OCI-LY7 (cell line): ENCODE measurements at regions not wholly inside any gene's neighbourhood (a gene's known extent, or its start where the extent isn't known, plus 50 kb on each side); places are given as distances from the start of the nearest gene placed in this dataset.

Experiments
- BruUV-seq: library from RNA; stranded (reverse); fragments of 400-500 nt; replicated peaks from 2 replicates; lab custom pipeline; 2021; lab: Mats Ljungman, UMichigan
- CTCF ChIA-PET: fragments of 300-600 bp; sonication (Branson Sonifier 250); formaldehyde crosslinking; loops from one replicate; lab custom pipeline; 2022; ENCODE audit warnings: antibody characterized with exemption; ENCODE audit not compliant: unreplicated experiment; lab: Charles Lee
- POLR2A ChIA-PET: fragments of 300-600 bp; sonication (Branson Sonifier 250); formaldehyde crosslinking; loops from one replicate; lab custom pipeline; 2022; ENCODE audit warnings: antibody characterized with exemption; lab: Charles Lee
- DNase-seq: peaks from one replicate; pipeline ENCODE4 v3.0.0-alpha.2; 2015; ENCODE audit warnings: low spot score
- H2AFZ ChIP-seq: fragments of 200-600 bp; sonication (generic), shearing (Covaris generic); 2 replicates; pipeline ENCODE4 v1.6.1; 2014; ENCODE audit warnings: mild to moderate bottlenecking, antibody characterized with exemption, low read length, moderate library complexity
- H3K27ac ChIP-seq: fragments of 200-600 bp; sonication (generic); 2 replicates; pipeline ENCODE4 v1.5.1; 2014; ENCODE audit warnings: mixed run types, low read depth, mild to moderate bottlenecking, moderate library complexity, low read length, inconsistent platforms; ENCODE audit not compliant: poor library complexity, severe bottlenecking
- H3K36me3 ChIP-seq: fragments of 200-600 bp; sonication (generic); 2 replicates; pipeline ENCODE4 v1.6.1; 2014; ENCODE audit warnings: mild to moderate bottlenecking, antibody characterized with exemption, low read length, moderate library complexity, mixed read lengths; ENCODE audit not compliant: insufficient read depth
- H3K4me1 ChIP-seq: fragments of 200-600 bp; sonication (generic); 2 replicates; pipeline ENCODE4 v1.5.1; 2014; ENCODE audit warnings: mild to moderate bottlenecking, low read length; ENCODE audit not compliant: insufficient read depth, poor library complexity, severe bottlenecking
- H3K4me2 ChIP-seq: fragments of 200-600 bp; sonication (generic); 2 replicates; pipeline ENCODE4 v1.6.1; 2014; ENCODE audit warnings: mild to moderate bottlenecking, low read length
- H3K4me3 ChIP-seq: fragments of 200-600 bp; sonication (generic); 2 replicates; pipeline ENCODE4 v1.5.1; 2014; ENCODE audit warnings: mild to moderate bottlenecking, low read depth, low read length; ENCODE audit not compliant: poor library complexity, severe bottlenecking
- H3K79me2 ChIP-seq: fragments of 200-600 bp; sonication (generic); 2 replicates; pipeline ENCODE4 v1.6.1; 2016; ENCODE audit warnings: low read depth, mild to moderate bottlenecking, low read length, moderate library complexity, mixed read lengths; ENCODE audit not compliant: insufficient read depth
- H3K9me2 ChIP-seq: fragments of 200-600 bp; sonication (generic); 2 replicates; pipeline ENCODE4 v1.6.1; 2016; ENCODE audit warnings: mild to moderate bottlenecking, low read length, mixed read lengths; ENCODE audit not compliant: insufficient read depth
- H3K9me3 ChIP-seq: fragments of 200-600 bp; sonication (generic); 2 replicates; pipeline ENCODE4 v1.6.1; 2014; ENCODE audit warnings: mild to moderate bottlenecking, mixed run types, low read length, mixed read lengths
- H4K20me1 ChIP-seq: fragments of 200-600 bp; sonication (generic); 2 replicates; pipeline ENCODE4 v1.6.1; 2014; ENCODE audit warnings: mild to moderate bottlenecking, antibody characterized with exemption, low read length, moderate library complexity, mixed read lengths; ENCODE audit not compliant: insufficient read depth
- CTCF ChIP-seq: fragments of 200-600 bp; sonication (generic); conservative IDR thresholded peaks from 2 replicates; pipeline ENCODE4 v1.5.1; 2014; ENCODE audit warnings: mild to moderate bottlenecking, antibody characterized with exemption, low read length, moderate library complexity, mixed read lengths
- EZH2phosphoT487 ChIP-seq: fragments of 200-600 bp; sonication (generic); IDR thresholded peaks from 2 replicates; pipeline ENCODE4 v1.6.1; 2018; ENCODE audit warnings: low read depth, borderline replicate concordance, mild to moderate bottlenecking, mixed run types, antibody characterized with exemption, low read length, moderate library complexity, mixed read lengths
- intact Hi-C: fragments of 100-400 bp; cut with micrococcal nuclease; formaldehyde crosslinking; loops from one replicate; pipeline ENCODE4 v1.10.0; 2022; ENCODE audit not compliant: unreplicated experiment

GRCh38 chr5:173557123-173557903 is 59.1 kb downstream of the BOD1 start:
- TF ChIP-seq EZH2phosphoT487 (no peak), CTCF (no peak)
- Histone ChIP-seq H3K9me2 (no peaks in the 10 kb centered on the region), H3K4me1 (no peaks in the 10 kb centered on the region), H3K79me2 (no peaks in the 10 kb centered on the region), H3K4me2 (no peak overlapping the region), H2AFZ (no peak overlapping the region), H4K20me1 (no peaks in the 10 kb centered on the region), H3K27ac (no peak overlapping the region), H3K9me3 (no peaks in the 10 kb centered on the region), H3K36me3 (no peaks in the 10 kb centered on the region), H3K4me3 (no peak overlapping the region)
- no peak for DNase-seq
- BruUV-seq = no TSS peak
- CTCF ChIA-PET = no interaction called here
- POLR2A ChIA-PET = no interaction called here
- intact Hi-C loops = no loop called here

- H3K27ac ChIP-seq = no peak overlapping the region
- H3K4me2 ChIP-seq = no peak overlapping the region
- H3K4me1 ChIP-seq = no peaks in the 10 kb centered on the region
- no peaks in the 10 kb centered on the region for H3K9me3 ChIP-seq
- intact Hi-C loops = no loop called here
- no peaks in the 10 kb centered on the region for H4K20me1 ChIP-seq
- CTCF ChIA-PET = interaction anchor here (0.6 kb wide), 1 partner anchor 774 kb away, joined by 3 read pairs; no protein-coding TSS in a partner anchor
- POLR2A ChIA-PET = no interaction called here
- H3K4me3 ChIP-seq = no peak overlapping the region
- no peaks in the 10 kb centered on the region for H3K9me2 ChIP-seq
- DNase-seq = no peak
- no peaks in the 10 kb centered on the region for H3K79me2 ChIP-seq
- H2AFZ ChIP-seq = no peak overlapping the region
- TF ChIP-seq EZH2phosphoT487 (no peak), CTCF (no peak)
- BruUV-seq = no TSS peak
- no peaks in the 10 kb centered on the region for H3K36me3 ChIP-seq
These were observed 60.1 kb downstream of the BOD1 start for GRCh38 chr5:173556142-173557028.
